K562 (cell line): ENCODE measurements at regions not wholly inside any gene's neighbourhood (a gene's known extent, or its start where the extent isn't known, plus 50 kb on each side); places are given as distances from the start of the nearest gene placed in this dataset.

Experiments
- ATAC-seq: fragments of 200-7000 bp; cut with Tn5 transposase; 3 replicates; pipeline ENCODE4 v1.9.1; 2020; ENCODE audit warnings: moderate library complexity
- BruUV-seq: library from RNA; stranded (reverse); fragments of 400-500 nt; replicated peaks from 2 replicates; lab custom pipeline; 2021; lab: Mats Ljungman, UMichigan
- CTCF ChIA-PET: fragments of 300-600 bp; formaldehyde crosslinking; extraction: SDS; loops from one replicate; lab custom pipeline; 2021; ENCODE audit warnings: low intra/inter-chr PET ratio; lab: Yijun Ruan, JAX
- POLR2A ChIA-PET: fragments of 300-600, 350-650 bp; sonication (Branson Sonifier 250); formaldehyde crosslinking; extraction: SDS; loops from one replicate; lab custom pipeline; 2021; ENCODE audit warnings: antibody characterized with exemption, inconsistent platforms; lab: Yijun Ruan, JAX
- DNase-seq, 4 experiments: peaks; one replicate each; pipeline versions ENCODE4 v3.0.0 to v3.0.0-alpha.2; 2011 to 2018; ENCODE audit warnings: low spot score in 3 of 4, mixed read lengths in 3 of 4; ENCODE audit errors: extremely low read depth in 1 of 4
- FAIRE-seq: peaks from 2 replicates; lab custom pipeline; 2011; peaks lifted over from hg19 to GRCh38; lab: Jason Lieb, UNC
- H2AFZ ChIP-seq: 2 replicates; pipeline ENCODE4 v1.6.0; 2011; ENCODE audit warnings: low read depth, low read length, control low read depth, inconsistent platforms
- H3K27ac ChIP-seq: fragments of 200-600 bp; 3 replicates; pipeline ENCODE4 v1.8.0; 2011; ENCODE audit warnings: low read depth, mild to moderate bottlenecking, control low read depth, inconsistent platforms, low read length, moderate library complexity, mixed read lengths; ENCODE audit errors: extremely low read depth
- H3K27me3 ChIP-seq, 2 experiments: fragments of 300-600 bp in 1 of 2; 2 replicates in 1 of 2; 3 replicates in 1 of 2; pipeline versions ENCODE4 v1.6.0 to v1.8.0; 2011; ENCODE audit warnings: inconsistent platforms in 2 of 2, low read length in 2 of 2, mild to moderate bottlenecking in 1 of 2, mixed read lengths in 1 of 2, moderate library complexity in 1 of 2; ENCODE audit not compliant: control insufficient read depth in 2 of 2, insufficient read depth in 2 of 2
- H3K36me3 ChIP-seq: fragments of 300-600 bp; 3 replicates; pipeline ENCODE4 v1.8.0; 2011; ENCODE audit warnings: mild to moderate bottlenecking, low read length, inconsistent platforms; ENCODE audit not compliant: control insufficient read depth, insufficient read depth
- H3K4me1 ChIP-seq, 2 experiments: fragments of 200-600 bp in 1 of 2; replicated peaks in 1 of 2; 2 replicates in 1 of 2; 3 replicates in 1 of 2; pipeline versions ENCODE4 v1.5.1 to v1.8.0; 2011; ENCODE audit warnings: inconsistent platforms in 2 of 2, low read length in 2 of 2, mild to moderate bottlenecking in 1 of 2, mixed read lengths in 1 of 2, moderate library complexity in 1 of 2; ENCODE audit not compliant: control insufficient read depth in 2 of 2, insufficient read depth in 2 of 2
- H3K4me2 ChIP-seq: 2 replicates; pipeline ENCODE4 v1.6.1; 2011; ENCODE audit warnings: low read length, control low read depth, inconsistent platforms, mixed read lengths; ENCODE audit not compliant: insufficient read depth
- H3K4me3 ChIP-seq: fragments of 200-600 bp; sonication (generic), shearing (Covaris generic); 2 replicates; pipeline ENCODE4 v1.5.1; 2016; ENCODE audit warnings: control low read depth, inconsistent platforms
- H3K79me2 ChIP-seq: fragments of 200-600 bp; 3 replicates; pipeline ENCODE4 v1.8.0; 2011; ENCODE audit warnings: low read length, inconsistent platforms; ENCODE audit not compliant: control insufficient read depth, insufficient read depth
- H3K9ac ChIP-seq, 2 experiments: 2 replicates each; pipeline versions ENCODE4 v1.6.0 to v1.6.1; 2011; ENCODE audit warnings: low read depth in 2 of 2, low read length in 2 of 2, control low read depth in 1 of 2, inconsistent platforms in 1 of 2, mild to moderate bottlenecking in 1 of 2, mixed read lengths in 1 of 2; ENCODE audit not compliant: insufficient read depth in 1 of 2
- H3K9me1 ChIP-seq: one replicate; pipeline ENCODE4 v1.6.0; 2011; ENCODE audit warnings: inconsistent platforms, mild to moderate bottlenecking, low read length, moderate library complexity; ENCODE audit not compliant: control insufficient read depth, insufficient read depth
- H3K9me3 ChIP-seq: replicated peaks from 2 replicates; pipeline ENCODE4 v1.5.1; 2011; ENCODE audit warnings: low read depth, low read length, inconsistent platforms; ENCODE audit not compliant: control insufficient read depth, insufficient read depth
- H4K20me1 ChIP-seq: replicated peaks from 2 replicates; pipeline ENCODE4 v1.6.1; 2011; ENCODE audit warnings: low read length, inconsistent platforms, mixed read lengths; ENCODE audit not compliant: control insufficient read depth, insufficient read depth
- BDP1 ChIP-seq: IDR thresholded peaks from 3 replicates; pipeline ENCODE4 v1.6.1; 2011; ENCODE audit not compliant: insufficient read length, insufficient read depth
- CREBBP ChIP-seq: IDR thresholded peaks from one replicate; pipeline ENCODE4 v1.6.1; 2012; ENCODE audit warnings: low read depth, mild to moderate bottlenecking, control low read depth, inconsistent platforms, low read length
- E2F5 ChIP-seq: sonication (generic); formaldehyde crosslinking; IDR thresholded peaks from 2 replicates; pipeline ENCODE4 v1.8.0; 2022; ENCODE audit warnings: mild to moderate bottlenecking, missing genetic modification reagents
- JUNB ChIP-seq: fragments of 450-650 bp; formaldehyde crosslinking; conservative IDR thresholded peaks from 2 replicates; pipeline ENCODE4 v1.4.0; 2020; ENCODE audit warnings: mild to moderate bottlenecking
- KLF16 ChIP-seq: IDR thresholded peaks from 2 replicates; pipeline ENCODE4 v1.6.1; 2016; ENCODE audit warnings: antibody characterized with exemption
- LEF1 ChIP-seq: fragments of 450-650 bp; IDR thresholded peaks from 2 replicates; pipeline ENCODE4 v1.6.1; 2016; ENCODE audit warnings: mild to moderate bottlenecking
- MLX ChIP-seq, 2 experiments: fragments of 450-650 bp in 1 of 2; sonication (generic) in 1 of 2; formaldehyde crosslinking; conservative IDR thresholded peaks; 2 replicates each; pipeline versions ENCODE4 v1.4.0 to v1.8.1; 2020 to 2022; ENCODE audit warnings: mild to moderate bottlenecking in 1 of 2, missing genetic modification reagents in 1 of 2
- PHF20 ChIP-seq: fragments of 450-650 bp; IDR thresholded peaks from 2 replicates; pipeline ENCODE4 v1.6.1; 2018; ENCODE audit not compliant: partially characterized antibody
- RBFOX2 ChIP-seq: fragments of 200-400 bp; formaldehyde crosslinking; IDR thresholded peaks from 2 replicates; pipeline ENCODE4 v1.6.1; 2017; ENCODE audit warnings: low read depth, mild to moderate bottlenecking, low read length, moderate library complexity
- RBM17 ChIP-seq: fragments of 200-400 bp; formaldehyde crosslinking; IDR thresholded peaks from 2 replicates; pipeline ENCODE4 v1.6.1; 2017; ENCODE audit warnings: low read depth, mild to moderate bottlenecking, low read length, borderline replicate concordance
- SRSF3 ChIP-seq: fragments of 200-400 bp; formaldehyde crosslinking; IDR thresholded peaks from 2 replicates; pipeline ENCODE4 v1.6.1; 2016; ENCODE audit warnings: mild to moderate bottlenecking, low read length, moderate library complexity; ENCODE audit not compliant: insufficient read depth
- TAF1 ChIP-seq: IDR thresholded peaks from 2 replicates; pipeline ENCODE4 v1.6.1; 2011; ENCODE audit warnings: mild to moderate bottlenecking, low read length, moderate library complexity; ENCODE audit not compliant: insufficient read depth, control insufficient read depth, severe bottlenecking; ENCODE audit errors: extremely low read depth
- USF2 ChIP-seq: sonication (generic); formaldehyde crosslinking; IDR thresholded peaks from 2 replicates; pipeline ENCODE4 v1.5.0; 2020; ENCODE audit warnings: missing genetic modification reagents
- ZNF133 ChIP-seq: fragments of 250-450 bp; sonication (Bioruptor Pico); IDR thresholded peaks from 2 replicates; pipeline ENCODE4 v1.4.0; 2020; ENCODE audit warnings: mild to moderate bottlenecking
- ZNF436 ChIP-seq: fragments of 250-450, 450-650 bp; sonication (Bioruptor Pico); formaldehyde crosslinking; IDR thresholded peaks from 2 replicates; pipeline ENCODE4 v1.7.0; 2020; ENCODE audit warnings: mild to moderate bottlenecking
- ZSCAN32 ChIP-seq: fragments of 450-650 bp; formaldehyde crosslinking; IDR thresholded peaks from 2 replicates; pipeline ENCODE4 v1.4.0; 2020; ENCODE audit warnings: mild to moderate bottlenecking, moderate library complexity
- WGBS: fragments of 100-300 bp; shearing (Covaris generic); methylation state at CpG from one replicate; pipeline ENCODE4 v1.1.6; 2016; ENCODE audit warnings: low coverage, mixed read lengths; ENCODE audit not compliant: insufficient coverage; ENCODE audit errors: missing lambda C conversion rate; 5-methylcytosine and 5-hydroxymethylcytosine counted together
- in situ Hi-C: fragments of 300-500 bp; cut with MboI; formaldehyde crosslinking; loops from 4 replicates; pipeline ENCODE4 v1.15.0; 2018; ENCODE audit warnings: inconsistent platforms, mixed read lengths
- intact Hi-C: fragments of 100-400 bp; cut with micrococcal nuclease; formaldehyde crosslinking; loops from 2 replicates; pipeline ENCODE4 v1.14.2; 2022

GRCh38 chr15:95946926-95947325 is 383.6 kb upstream of the NR2F2 start:
- POLR2A ChIA-PET = no interaction called here
- CTCF ChIA-PET = no interaction called here
- Histone ChIP-seq H3K79me2 (no peaks in the 10 kb centered on the region), H4K20me1 (no peaks in the 10 kb centered on the region), H3K4me3 (no peak overlapping the region), H3K36me3 (no peaks in the 10 kb centered on the region), H3K9ac (no peak overlapping the region), H3K4me1 (no peaks in the 10 kb centered on the region)
- DNase-seq = no peak
- 74% methylated on average over 2 of the region's 2 CpGs for WGBS
- TF ChIP-seq KLF16 = no peak
- TF ChIP-seq ZNF436 (CRISPR knock-in tag) = no peak
- TF ChIP-seq SRSF3 = no peak
- TF ChIP-seq TAF1 = no peak
- TF ChIP-seq PHF20 = no peak
- no peak for TF ChIP-seq RBFOX2
- TF ChIP-seq MLX (CRISPR knock-in tag; conservative IDR thresholded peaks at IDR 0.05) = no peak
- TF ChIP-seq USF2 = no peak
- TF ChIP-seq ZNF133 (CRISPR knock-in tag) = no peak
- no peak for TF ChIP-seq E2F5 (CRISPR knock-in tag)
- no peak for TF ChIP-seq CREBBP
- no peak for TF ChIP-seq JUNB (CRISPR knock-in tag)
- no peak for TF ChIP-seq ZSCAN32
- no peak for TF ChIP-seq BDP1
- no peak for TF ChIP-seq LEF1
- TF ChIP-seq RBM17 = no peak
- TF ChIP-seq, all 486 proteins: peak for 0
- Histone ChIP-seq H3K4me2 (no peak overlapping the region), H3K9me1 (no peaks in the 10 kb centered on the region), H3K27me3 (no peaks in the 10 kb centered on the region), H2AFZ (no peak overlapping the region), H3K27ac (no peak overlapping the region), H3K9me3 (no peaks in the 10 kb centered on the region; the same call in 1 of the 2 replicates)
- ATAC-seq (no peak), FAIRE-seq (no peak)
- intact Hi-C loops = no loop called here
- BruUV-seq = no TSS peak
- in situ Hi-C loops = no loop called here
